Activated CD4-positive, alpha-beta T cell treated with anti-CD3 and anti-CD28 coated beads, Interleukin-2, amount 10 ng/mL, durations not matched to agents 7 days and 5 days (primary cell): ENCODE measurements at regions not wholly inside any gene's neighbourhood (a gene's known extent, or its start where the extent isn't known, plus 50 kb on each side); places are given as distances from the start of the nearest gene placed in this dataset.

Experiments
- CTCF ChIA-PET: fragments of 350-600 bp; sonication (Branson Sonifier 250); formaldehyde crosslinking; loops from one replicate; lab custom pipeline; 2021; ENCODE audit warnings: antibody characterized with exemption; lab: Charles Lee
- POLR2A ChIA-PET: fragments of 350-600 bp; sonication (Branson Sonifier 250); formaldehyde crosslinking; loops from one replicate; lab custom pipeline; 2021; ENCODE audit warnings: antibody characterized with exemption; lab: Charles Lee
- DNase-seq: peaks from one replicate; pipeline ENCODE4 v3.0.0-alpha.2; 2020
- H3K27ac Mint-ChIP-seq: one replicate; pipeline ENCODE4 v1.8.0; 2021; ENCODE audit warnings: mild to moderate bottlenecking, moderate library complexity, mixed read lengths
- H3K27me3 Mint-ChIP-seq: one replicate; pipeline ENCODE4 v1.8.0; 2021; ENCODE audit warnings: mixed read lengths
- H3K36me3 Mint-ChIP-seq: one replicate; pipeline ENCODE4 v1.8.0; 2021; ENCODE audit warnings: low read depth, mixed read lengths
- H3K4me1 Mint-ChIP-seq: one replicate; pipeline ENCODE4 v1.8.0; 2021; ENCODE audit warnings: mixed read lengths
- H3K4me3 Mint-ChIP-seq: one replicate; pipeline ENCODE4 v1.8.0; 2021; ENCODE audit warnings: mild to moderate bottlenecking, moderate library complexity, mixed read lengths
- H3K9me3 Mint-ChIP-seq: one replicate; pipeline ENCODE4 v1.8.0; 2021; ENCODE audit warnings: mixed read lengths

- no peak overlapping the region for H3K27ac Mint-ChIP-seq
- no peaks in the 10 kb centered on the region for H3K9me3 Mint-ChIP-seq
These were observed 96.3 kb upstream of the RNF152 start for GRCh38 chr18:61989138-61989537.

GRCh38 chr18:61988100-61988499 lies 95.3 kb upstream of the RNF152 start:
- DNase-seq: no peak
- POLR2A ChIA-PET: no interaction called here
- no peaks in the 10 kb centered on the region for H3K36me3 Mint-ChIP-seq
- peaks cover 2% of the 10 kb centered on the region for H3K27me3 Mint-ChIP-seq
- peaks cover 2% of the 10 kb centered on the region for H3K4me1 Mint-ChIP-seq
- CTCF ChIA-PET: no interaction called here
- no peak overlapping the region for H3K27ac Mint-ChIP-seq
- H3K9me3 Mint-ChIP-seq: no peaks in the 10 kb centered on the region
- H3K4me3 Mint-ChIP-seq: no peak overlapping the region

More at GRCh38 chr18:61989138-61989537, 96.3 kb upstream of the RNF152 start:
- Mint-ChIP-seq H3K4me3 (no peak overlapping the region), H3K27me3 (peaks cover 2% of the 10 kb centered on the region), H3K4me1 (peaks cover 2% of the 10 kb centered on the region), H3K36me3 (no peaks in the 10 kb centered on the region)
- ChIA-PET CTCF (interaction anchor here (0.7 kb wide), 1 partner anchor 22 kb away, joined by 3 read pairs; no protein-coding TSS in a partner anchor), POLR2A (no interaction called here)
- DNase-seq: no peak

GRCh38 chr18:61985681-61986080 lies 92.9 kb upstream of the RNF152 start:
- Mint-ChIP-seq H3K27me3 (no peaks in the 10 kb centered on the region), H3K36me3 (no peaks in the 10 kb centered on the region), H3K27ac (no peak overlapping the region), H3K4me1 (peaks cover under 1% of the 10 kb centered on the region), H3K4me3 (no peak overlapping the region), H3K9me3 (no peaks in the 10 kb centered on the region)
- ChIA-PET POLR2A (no interaction called here), CTCF (no interaction called here)
- no peak for DNase-seq

GRCh38 chr18:61984349-61984748 lies 91.5 kb upstream of the RNF152 start:
- Mint-ChIP-seq H3K4me1 (peaks cover 8% of the 10 kb centered on the region), H3K27ac (no peak overlapping the region), H3K9me3 (no peaks in the 10 kb centered on the region), H3K36me3 (no peaks in the 10 kb centered on the region), H3K4me3 (no peak overlapping the region), H3K27me3 (no peaks in the 10 kb centered on the region)
- ChIA-PET POLR2A (no interaction called here), CTCF (interaction anchor here (1.9 kb wide), 1 partner anchor 10 kb away, joined by 4 read pairs; no protein-coding TSS in a partner anchor)
- DNase-seq: no peak

- ChIA-PET CTCF (interaction anchor here (1.2 kb wide), 1 partner anchor 121 kb away, joined by 3 read pairs; no protein-coding TSS in a partner anchor), POLR2A (no interaction called here)
- Mint-ChIP-seq H3K4me1 (peaks cover 8% of the 10 kb centered on the region), H3K36me3 (no peaks in the 10 kb centered on the region), H3K4me3 (no peak overlapping the region), H3K9me3 (no peaks in the 10 kb centered on the region), H3K27ac (no peak overlapping the region), H3K27me3 (no peaks in the 10 kb centered on the region)
- DNase-seq: no peak
These were observed 89.7 kb upstream of the RNF152 start for GRCh38 chr18:61982475-61982874.

GRCh38 chr18:61980355-61980754 lies 87.5 kb upstream of the RNF152 start:
- Mint-ChIP-seq H3K4me3 (no peak overlapping the region), H3K27ac (no peak overlapping the region), H3K9me3 (peaks cover 6% of the 10 kb centered on the region), H3K27me3 (no peaks in the 10 kb centered on the region), H3K4me1 (peaks cover 19% of the 10 kb centered on the region), H3K36me3 (peaks cover 2% of the 10 kb centered on the region)
- ChIA-PET CTCF (no interaction called here), POLR2A (no interaction called here)
- DNase-seq: no peak

GRCh38 chr18:61975526-61976326 lies 82.9 kb upstream of the RNF152 start:
- DNase-seq: peak; percentile 74
- POLR2A ChIA-PET: no interaction called here
- Mint-ChIP-seq H3K36me3 (peaks cover 6% of the 10 kb centered on the region), H3K4me1 (peaks cover 34% of the 10 kb centered on the region), H3K27me3 (no peaks in the 10 kb centered on the region), H3K9me3 (peaks cover 12% of the 10 kb centered on the region), H3K27ac (peak overlapping the region; percentile 67), H3K4me3 (no peak overlapping the region)
- CTCF ChIA-PET: interaction anchor here (0.7 kb wide), 1 partner anchor 48 kb away, joined by 3 read pairs; no protein-coding TSS in a partner anchor

- ChIA-PET POLR2A (no interaction called here), CTCF (no interaction called here)
- peaks cover 6% of the 10 kb centered on the region for H3K36me3 Mint-ChIP-seq
- H3K4me3 Mint-ChIP-seq: no peak overlapping the region
- no peak for DNase-seq
- H3K27ac Mint-ChIP-seq: no peak overlapping the region
- no peaks in the 10 kb centered on the region for H3K27me3 Mint-ChIP-seq
- H3K9me3 Mint-ChIP-seq: peaks cover 12% of the 10 kb centered on the region
- peaks cover 27% of the 10 kb centered on the region for H3K4me1 Mint-ChIP-seq
These were observed 80.7 kb upstream of the RNF152 start for GRCh38 chr18:61973273-61974115.

GRCh38 chr18:61972389-61973264 lies 79.8 kb upstream of the RNF152 start:
- Mint-ChIP-seq H3K4me1 (peaks cover 27% of the 10 kb centered on the region), H3K27me3 (no peaks in the 10 kb centered on the region), H3K4me3 (no peak overlapping the region), H3K9me3 (peaks cover 12% of the 10 kb centered on the region), H3K36me3 (peaks cover 6% of the 10 kb centered on the region), H3K27ac (no peak overlapping the region)
- DNase-seq: no peak
- ChIA-PET CTCF (no interaction called here), POLR2A (no interaction called here)

GRCh38 chr18:61967252-61967891 lies 74.6 kb upstream of the RNF152 start:
- H3K36me3 Mint-ChIP-seq: no peaks in the 10 kb centered on the region
- CTCF ChIA-PET: interaction anchor here (0.7 kb wide), 1 partner anchor 1194 kb away, joined by 3 read pairs; no protein-coding TSS in a partner anchor

GRCh38 chr18:61965311-61965710 lies 72.5 kb upstream of the RNF152 start:
- Mint-ChIP-seq H3K27me3 (peaks cover 18% of the 10 kb centered on the region), H3K4me3 (no peak overlapping the region), H3K9me3 (no peaks in the 10 kb centered on the region), H3K27ac (no peak overlapping the region), H3K4me1 (no peaks in the 10 kb centered on the region), H3K36me3 (no peaks in the 10 kb centered on the region)
- DNase-seq: no peak
- ChIA-PET POLR2A (no interaction called here), CTCF (no interaction called here)

More at GRCh38 chr18:61967252-61967891, 74.6 kb upstream of the RNF152 start:
- Mint-ChIP-seq H3K27me3 (peaks cover 13% of the 10 kb centered on the region), H3K9me3 (no peaks in the 10 kb centered on the region), H3K4me3 (no peak overlapping the region), H3K4me1 (peaks cover 4% of the 10 kb centered on the region), H3K27ac (no peak overlapping the region)
- no peak for DNase-seq
- POLR2A ChIA-PET: no interaction called here

GRCh38 chr18:61964616-61965015 lies 71.8 kb upstream of the RNF152 start:
- Mint-ChIP-seq H3K4me1 (no peaks in the 10 kb centered on the region), H3K27ac (no peak overlapping the region), H3K27me3 (peaks cover 20% of the 10 kb centered on the region), H3K9me3 (no peaks in the 10 kb centered on the region), H3K36me3 (no peaks in the 10 kb centered on the region), H3K4me3 (no peak overlapping the region)
- ChIA-PET CTCF (no interaction called here), POLR2A (no interaction called here)
- DNase-seq: no peak
